Heart left ventricle (tissue), 16 donors: ENCODE measurements at regions not wholly inside any gene's neighbourhood (a gene's known extent, or its start where the extent isn't known, plus 50 kb on each side); places are given as distances from the start of the nearest gene placed in this dataset.

Experiments
- ATAC-seq, 4 donors: fragments of 200-7000 bp; cut with Tn5 transposase; one replicate each; pipeline ENCODE4 v1.9.1; 2020 to 2022; ENCODE audit warnings: moderate library complexity in 4 of 4, mild to moderate bottlenecking in 3 of 4, moderate number of reproducible peaks in 1 of 4
- DNase-seq, 5 donors: peaks; one replicate each; pipeline ENCODE4 v3.0.0-alpha.2; 2020
- H3K27ac ChIP-seq, 12 donors: fragments of 200-600 bp; sonication (generic) in 4 of 12; one replicate each; pipeline versions ENCODE4 v1.5.0 to v1.8.0; 2016 to 2022; ENCODE audit warnings: mild to moderate bottlenecking in 2 of 12
- H3K27me3 ChIP-seq, 9 donors: fragments of 200-600 bp; sonication (generic) in 2 of 9; one replicate each; pipeline versions ENCODE4 v1.5.1 to v1.8.0; 2016 to 2022; ENCODE audit warnings: mild to moderate bottlenecking in 3 of 9
- H3K36me3 ChIP-seq, 9 donors: fragments of 200-600 bp; sonication (generic) in 2 of 9; one replicate each; pipeline versions ENCODE4 v1.5.0 to v1.8.0; 2018 to 2022; ENCODE audit warnings: mild to moderate bottlenecking in 2 of 9
- H3K4me1 ChIP-seq, 12 donors: fragments of 200-600 bp; sonication (generic) in 4 of 12; one replicate each; pipeline versions ENCODE4 v1.5.0 to v1.8.0; 2016 to 2022; ENCODE audit warnings: mild to moderate bottlenecking in 3 of 12
- H3K4me3 ChIP-seq, 12 donors: fragments of 200-600 bp; sonication (generic) in 4 of 12; one replicate each; pipeline versions ENCODE4 v1.5.0 to v1.8.0; 2017 to 2022; ENCODE audit warnings: mild to moderate bottlenecking in 9 of 12, moderate library complexity in 4 of 12
- H3K9me3 ChIP-seq, 12 donors: fragments of 200-600 bp; sonication (generic) in 4 of 12; one replicate each; pipeline versions ENCODE4 v1.5.0 to v1.8.0; 2016 to 2022; ENCODE audit warnings: mild to moderate bottlenecking in 1 of 12
- CTCF ChIP-seq, 12 donors: fragments of 200-600 bp; sonication (generic) in 4 of 12; IDR thresholded peaks; one replicate each; pipeline versions ENCODE4 v1.5.0 to v1.8.0; 2018 to 2022; ENCODE audit warnings: antibody characterized with exemption in 12 of 12, mild to moderate bottlenecking in 5 of 12
- POLR2A ChIP-seq, 2 donors: fragments of 450-650 bp; IDR thresholded peaks; one replicate each; pipeline ENCODE4 v1.6.1; 2017; ENCODE audit warnings: antibody characterized with exemption in 2 of 2, mild to moderate bottlenecking in 2 of 2, moderate library complexity in 2 of 2
- WGBS, 4 donors: extraction: QIAGEN DNeasy Blood & Tissue Kit in 2 of 4; methylation state at CpG; one replicate each; pipeline versions ENCODE4 v1.1.5 to v1.1.7; 2013 to 2018; 5-methylcytosine and 5-hydroxymethylcytosine counted together
- intact Hi-C, 10 donors: fragments of 100-400 bp; cut with DNase I; formaldehyde crosslinking; loops; one replicate each; pipeline versions ENCODE4 v1.11.1 to v1.14.2; 2022
- donor health status: ischemic (EF 13 %, LVEDD 7.1; RV severe dilation, severe dysfunction).
- donor health status: healthy with polysubstance abuse.
- donor health status: DM: no; HTN: yes; CAD: no.
- donor health status: DM: no; HTN: no; CAD: no.
- donor health status: ischemic (EF 25% LVEDD 6.9; RV normal size, moderate dysfunction).
- donor health status: ischemic (EF 25% LVEDD 5.7; RV mildly dilated, moderate dysfunction).
- donor health status: healthy.
- donor health status: DM: yes; HTN: yes; CAD: no.
- donor health status: ischemic (EF 35%, LVEDD 5.7; RV mildly dilated, moderate dysfunction).
- donor health status: nonischemic (EF 11% LVEDD 7.7; RV severe dilation, severe dysfunction).
- donor health status: DM: yes; HTN: yes; CAD: no.
- donor health status: PGD.
- donor health status: ischemic (EF 29% LVEDD 5.4; RV normal size, mild dysfunction).
- donor health status: nonischemic (EF 23%, LVEDD 6.1; RV moderate dilation, normal function).

GRCh38 chr6:113451049-113451448, 406.1 kb upstream of the MARCKS start:
- WGBS, 4 donors = 93 to 96% (median 95%) methylated on average over 3 of the region's 3 CpGs
- Histone ChIP-seq H3K36me3 (no peaks in the 10 kb centered on the region), H3K9me3 (peaks cover 0 to under 1% (median 0%) of the 10 kb centered on the region in 12 donors), H3K27ac (no peak overlapping the region), H3K4me1 (peaks cover 0 to 7% (median 0%) of the 10 kb centered on the region in 12 donors), H3K4me3 (no peak overlapping the region), H3K27me3 (no peaks in the 10 kb centered on the region)
- DNase-seq = no peak
- ATAC-seq = no peak
- TF ChIP-seq CTCF (IDR thresholded peaks at IDR 0.05) (no peak), POLR2A (IDR thresholded peaks at IDR 0.05) (no peak)
- intact Hi-C loops = no loop called here

- H3K27me3 ChIP-seq = no peaks in the 10 kb centered on the region
- DNase-seq (peak in 1 of 5 donors; percentile 15), ATAC-seq (peak in 2 of 4 donors; percentile 49 to 74)
- intact Hi-C loops = no loop called here
- H3K4me3 ChIP-seq = no peak overlapping the region
- H3K9me3 ChIP-seq = no peaks in the 10 kb centered on the region
- H3K36me3 ChIP-seq = no peaks in the 10 kb centered on the region
- peaks cover 0 to 22% (median 0%) of the 10 kb centered on the region in 12 donors for H3K4me1 ChIP-seq
- H3K27ac ChIP-seq = peak overlapping the region in 3 of 12 donors; percentile 15 to 41 (median 24)
- TF ChIP-seq POLR2A (IDR thresholded peaks at IDR 0.05) (no peak), CTCF (IDR thresholded peaks at IDR 0.05) (no peak)
- WGBS, 4 donors = 67 to 76% (median 71%) methylated on average over 4 of the region's 4 CpGs
Measured at GRCh38 chr6:113457198-113457597, 399.9 kb upstream of the MARCKS start.

DNA sequence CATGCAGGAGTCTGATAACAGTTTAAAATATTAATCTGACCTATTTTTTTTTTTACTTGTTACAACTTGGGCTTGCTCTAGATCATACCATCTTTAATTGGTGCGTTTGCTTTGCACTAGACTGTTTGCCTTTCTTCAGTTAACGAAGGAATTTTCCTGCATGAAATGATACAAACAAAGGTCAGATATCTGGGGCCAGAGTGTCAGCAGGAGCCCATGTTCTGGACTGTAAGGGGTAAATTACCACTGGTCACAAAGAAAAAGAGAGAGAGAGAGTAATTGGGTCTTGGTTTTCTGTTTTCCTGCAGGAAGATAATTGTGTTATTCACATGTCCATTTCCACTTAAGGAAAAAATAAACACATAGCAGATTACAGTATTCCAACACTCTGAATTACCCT, 399.4 kb upstream of the MARCKS start:
- Histone ChIP-seq H3K27me3 (no peaks in the 10 kb centered on the region), H3K4me1 (peaks cover 0 to 22% (median 0%) of the 10 kb centered on the region in 12 donors), H3K4me3 (no peak overlapping the region), H3K36me3 (no peaks in the 10 kb centered on the region), H3K9me3 (no peaks in the 10 kb centered on the region), H3K27ac (peak overlapping the region in 4 of 12 donors; percentile 9 to 41 (median 18))
- DNase-seq (no peak), ATAC-seq (no peak)
- no peak for TF ChIP-seq CTCF (IDR thresholded peaks at IDR 0.05)
- no peak for TF ChIP-seq POLR2A (IDR thresholded peaks at IDR 0.05)
- intact Hi-C loops = no loop called here
- WGBS, 4 donors = 77 to 88% (median 85%) methylated on average over 2 of the region's 2 CpGs

- Histone ChIP-seq H3K27ac (peak overlapping the region in 4 of 12 donors; percentile 2 to 41 (median 15)), H3K36me3 (no peaks in the 10 kb centered on the region), H3K4me1 (peaks cover 0 to 22% (median 0%) of the 10 kb centered on the region in 12 donors), H3K4me3 (no peak overlapping the region), H3K9me3 (no peaks in the 10 kb centered on the region), H3K27me3 (no peaks in the 10 kb centered on the region)
- WGBS, 4 donors = 21 to 53% (median 42%) methylated on average over 2 of the region's 2 CpGs
- DNase-seq = no peak
- intact Hi-C loops = no loop called here
- ATAC-seq = no peak
- TF ChIP-seq POLR2A (IDR thresholded peaks at IDR 0.05) = no peak
- no peak for TF ChIP-seq CTCF (IDR thresholded peaks at IDR 0.05)
Measured at GRCh38 chr6:113458368-113459010, 398.7 kb upstream of the MARCKS start.
